ENCODE measurements at regions not wholly inside any gene's neighbourhood (a gene's known extent, or its start where the extent isn't known, plus 50 kb on each side); places are given as distances from the start of the nearest gene placed in this dataset.
A peak's percentile ranks its signal among the peaks of the same experiment; 100 is the strongest.

- Mint-ChIP-seq H3K27me3 (ENCODE audit: unreplicated experiment) (no peaks in the 10 kb centered on the region), H3K4me3 (ENCODE audit: unreplicated experiment) (no peak overlapping the region), H3K9me3 (ENCODE audit: unreplicated experiment) (peaks cover 17% of the 10 kb centered on the region), H3K36me3 (ENCODE audit: unreplicated experiment) (no peaks in the 10 kb centered on the region), H3K27ac (ENCODE audit: unreplicated experiment) (no peak overlapping the region), H3K4me1 (ENCODE audit: unreplicated experiment) (peaks cover 13% of the 10 kb centered on the region)
- DNase-seq (ENCODE audit: extremely low spot score, unreplicated experiment): no peak
- TF ChIP-seq, protein P1, sequence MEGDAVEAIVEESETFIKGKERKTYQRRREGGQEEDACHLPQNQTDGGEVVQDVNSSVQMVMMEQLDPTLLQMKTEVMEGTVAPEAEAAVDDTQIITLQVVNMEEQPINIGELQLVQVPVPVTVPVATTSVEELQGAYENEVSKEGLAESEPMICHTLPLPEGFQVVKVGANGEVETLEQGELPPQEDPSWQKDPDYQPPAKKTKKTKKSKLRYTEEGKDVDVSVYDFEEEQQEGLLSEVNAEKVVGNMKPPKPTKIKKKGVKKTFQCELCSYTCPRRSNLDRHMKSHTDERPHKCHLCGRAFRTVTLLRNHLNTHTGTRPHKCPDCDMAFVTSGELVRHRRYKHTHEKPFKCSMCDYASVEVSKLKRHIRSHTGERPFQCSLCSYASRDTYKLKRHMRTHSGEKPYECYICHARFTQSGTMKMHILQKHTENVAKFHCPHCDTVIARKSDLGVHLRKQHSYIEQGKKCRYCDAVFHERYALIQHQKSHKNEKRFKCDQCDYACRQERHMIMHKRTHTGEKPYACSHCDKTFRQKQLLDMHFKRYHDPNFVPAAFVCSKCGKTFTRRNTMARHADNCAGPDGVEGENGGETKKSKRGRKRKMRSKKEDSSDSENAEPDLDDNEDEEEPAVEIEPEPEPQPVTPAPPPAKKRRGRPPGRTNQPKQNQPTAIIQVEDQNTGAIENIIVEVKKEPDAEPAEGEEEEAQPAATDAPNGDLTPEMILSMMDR (IDR thresholded peaks at IDR 0.05): no peak
Measured at GRCh38 chr5:66450237-66450636, 146.0 kb upstream of the MAST4 start.

DNA sequence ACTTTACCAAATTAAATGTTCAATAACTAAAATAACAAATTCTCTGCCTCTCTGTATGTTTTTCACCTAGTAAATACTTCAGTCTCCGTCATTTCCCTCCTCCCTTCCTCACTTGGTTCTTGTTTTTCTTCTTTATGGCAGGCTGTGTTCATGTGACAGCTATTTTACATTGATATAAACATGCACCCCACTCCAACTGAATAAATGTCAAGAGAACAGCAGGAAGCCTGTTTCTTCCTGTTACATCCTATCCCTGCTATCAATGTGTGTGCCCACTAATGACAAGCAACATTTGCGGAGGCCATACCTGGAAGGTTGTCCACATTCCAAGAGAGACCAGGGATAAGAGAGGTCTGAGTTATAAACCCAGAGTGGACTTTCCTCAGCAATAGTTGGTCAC is 145.2 kb upstream of the MAST4 start:
- H3K4me3 Mint-ChIP-seq (ENCODE audit: unreplicated experiment): no peak overlapping the region
- H3K4me1 Mint-ChIP-seq (ENCODE audit: unreplicated experiment): peaks cover 13% of the 10 kb centered on the region

DNA sequence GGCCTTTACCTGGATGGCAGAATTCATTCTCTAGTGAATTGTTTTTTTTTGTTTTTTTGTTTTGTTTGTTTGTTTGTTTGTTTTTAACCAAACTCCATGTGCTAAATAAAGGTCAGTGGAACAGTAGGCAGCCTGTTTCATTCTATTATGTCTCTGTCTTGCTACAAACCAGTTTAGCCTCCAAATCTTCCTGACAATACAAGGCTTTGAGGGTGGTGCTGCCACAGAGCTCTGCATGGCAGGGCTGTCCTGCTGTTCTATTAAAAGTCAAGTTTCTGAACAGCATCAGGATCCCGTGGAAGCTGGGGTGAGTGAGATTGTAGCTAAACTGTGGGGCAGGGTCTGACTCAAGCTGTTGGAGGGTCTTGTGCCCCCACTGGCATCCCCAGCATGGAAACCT is 144.1 kb upstream of the MAST4 start:
- H3K4me1 Mint-ChIP-seq (ENCODE audit: unreplicated experiment): peaks cover 22% of the 10 kb centered on the region
- H3K36me3 Mint-ChIP-seq (ENCODE audit: unreplicated experiment): no peaks in the 10 kb centered on the region
- peaks cover 16% of the 10 kb centered on the region for H3K9me3 Mint-ChIP-seq (ENCODE audit: unreplicated experiment)
- H3K27me3 Mint-ChIP-seq (ENCODE audit: unreplicated experiment): no peaks in the 10 kb centered on the region
- H3K4me3 Mint-ChIP-seq (ENCODE audit: unreplicated experiment): no peak overlapping the region
- TF ChIP-seq, protein P1 (IDR thresholded peaks at IDR 0.05): no peak
- H3K27ac Mint-ChIP-seq (ENCODE audit: unreplicated experiment): no peak overlapping the region
- no peak for DNase-seq (ENCODE audit: extremely low spot score, unreplicated experiment)

More for the DNA sequence above, 145.2 kb upstream of the MAST4 start:
- no peaks in the 10 kb centered on the region for H3K36me3 Mint-ChIP-seq (ENCODE audit: unreplicated experiment)
- no peak overlapping the region for H3K27ac Mint-ChIP-seq (ENCODE audit: unreplicated experiment)
- TF ChIP-seq, protein P1 (IDR thresholded peaks at IDR 0.05): no peak
- no peak for DNase-seq (ENCODE audit: extremely low spot score, unreplicated experiment)
- H3K27me3 Mint-ChIP-seq (ENCODE audit: unreplicated experiment): no peaks in the 10 kb centered on the region
- H3K9me3 Mint-ChIP-seq (ENCODE audit: unreplicated experiment): peaks cover 17% of the 10 kb centered on the region

DNA sequence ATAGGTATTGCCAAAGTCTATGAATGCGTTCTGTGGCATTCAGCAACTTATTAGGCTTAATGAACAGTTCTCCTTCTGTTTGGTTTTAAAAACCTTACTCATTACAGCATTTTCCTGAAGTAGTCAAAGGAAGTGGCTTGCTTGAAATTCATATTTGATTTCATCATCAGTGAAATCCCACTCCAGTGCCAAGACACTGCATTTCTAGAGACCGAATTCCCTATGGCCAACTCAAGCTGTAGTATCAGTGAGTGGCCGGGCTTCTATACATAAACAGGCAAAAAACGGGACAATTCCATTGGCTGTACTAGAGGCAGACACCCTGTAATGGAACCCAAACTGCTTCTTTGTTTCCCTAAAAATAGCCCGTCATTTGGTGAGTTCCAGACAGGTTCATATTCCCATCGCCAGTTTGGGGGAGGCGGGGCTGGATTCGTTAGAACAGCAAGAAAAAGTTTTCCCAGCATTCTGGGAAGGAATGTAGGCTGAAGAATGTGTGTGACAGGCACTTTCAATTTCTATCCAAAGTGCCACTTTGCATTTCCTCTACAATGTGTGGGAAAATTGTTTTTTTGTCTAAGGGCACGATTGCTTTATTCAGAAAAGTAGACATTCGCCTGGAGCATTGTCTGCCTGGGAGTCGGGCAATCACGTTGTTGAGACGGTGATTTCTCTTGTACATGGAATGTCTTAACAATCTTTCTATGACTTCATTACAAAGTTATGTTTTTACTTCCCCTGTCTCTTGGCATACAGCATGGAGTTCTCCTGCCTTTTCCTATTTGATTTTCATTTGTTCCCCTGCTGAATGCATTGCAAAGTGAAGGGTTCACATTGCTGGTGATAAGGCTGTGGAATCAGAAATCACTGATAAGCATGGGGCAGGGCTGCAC is 141.8 kb upstream of the MAST4 start:
- Mint-ChIP-seq H3K27ac (ENCODE audit: unreplicated experiment) (peak overlapping the region; percentile 90), H3K36me3 (ENCODE audit: unreplicated experiment) (no peaks in the 10 kb centered on the region), H3K4me1 (ENCODE audit: unreplicated experiment) (peaks cover 23% of the 10 kb centered on the region), H3K9me3 (ENCODE audit: unreplicated experiment) (peaks cover 5% of the 10 kb centered on the region), H3K4me3 (ENCODE audit: unreplicated experiment) (peak overlapping the region; percentile 57), H3K27me3 (ENCODE audit: unreplicated experiment) (no peaks in the 10 kb centered on the region)
- DNase-seq (ENCODE audit: extremely low spot score, unreplicated experiment): no peak
- TF ChIP-seq, protein P1 (IDR thresholded peaks at IDR 0.05): no peak

GRCh38 chr5:66459728-66460127 is 136.5 kb upstream of the MAST4 start:
- H3K4me3 Mint-ChIP-seq (ENCODE audit: unreplicated experiment): no peak overlapping the region
- peaks cover 15% of the 10 kb centered on the region for H3K4me1 Mint-ChIP-seq (ENCODE audit: unreplicated experiment)
- H3K9me3 Mint-ChIP-seq (ENCODE audit: unreplicated experiment): peaks cover 9% of the 10 kb centered on the region
- no peak for DNase-seq (ENCODE audit: extremely low spot score, unreplicated experiment)
- peaks cover 6% of the 10 kb centered on the region for H3K27me3 Mint-ChIP-seq (ENCODE audit: unreplicated experiment)
- TF ChIP-seq, protein P1 (IDR thresholded peaks at IDR 0.05): no peak
- no peak overlapping the region for H3K27ac Mint-ChIP-seq (ENCODE audit: unreplicated experiment)
- H3K36me3 Mint-ChIP-seq (ENCODE audit: unreplicated experiment): no peaks in the 10 kb centered on the region
